Bronchial epithelial cell (primary cell): ENCODE measurements at regions not wholly inside any gene's neighbourhood (a gene's known extent, or its start where the extent isn't known, plus 50 kb on each side); places are given as distances from the start of the nearest gene placed in this dataset.

Source experiments
- DNase-seq: peaks from one replicate; pipeline ENCODE4 v3.0.0-alpha.2; 2010; ENCODE audit warnings: low read depth
- FAIRE-seq: peaks from 2 replicates; lab custom pipeline; 2011; peaks lifted over from hg19 to GRCh38; lab: Jason Lieb, UNC
- H3K27me3 ChIP-seq: 2 replicates; pipeline ENCODE4 v1.5.1; 2011; ENCODE audit warnings: low read length; ENCODE audit not compliant: control insufficient read depth, insufficient read depth
- H3K36me3 ChIP-seq: 2 replicates; pipeline ENCODE4 v1.5.1; 2011; ENCODE audit warnings: low read length; ENCODE audit not compliant: control insufficient read depth, insufficient read depth
- H3K4me3 ChIP-seq: 2 replicates; pipeline ENCODE4 v1.5.1; 2011; ENCODE audit warnings: mild to moderate bottlenecking, low read depth, low read length, control low read depth
- TF ChIP-seq, protein P1 (sequence below): IDR thresholded peaks from 2 replicates; pipeline ENCODE4 v1.5.1; 2011; ENCODE audit warnings: mild to moderate bottlenecking, moderate library complexity, low read length, control low read depth, inconsistent platforms; ENCODE audit not compliant: insufficient read depth, severe bottlenecking

DNA sequence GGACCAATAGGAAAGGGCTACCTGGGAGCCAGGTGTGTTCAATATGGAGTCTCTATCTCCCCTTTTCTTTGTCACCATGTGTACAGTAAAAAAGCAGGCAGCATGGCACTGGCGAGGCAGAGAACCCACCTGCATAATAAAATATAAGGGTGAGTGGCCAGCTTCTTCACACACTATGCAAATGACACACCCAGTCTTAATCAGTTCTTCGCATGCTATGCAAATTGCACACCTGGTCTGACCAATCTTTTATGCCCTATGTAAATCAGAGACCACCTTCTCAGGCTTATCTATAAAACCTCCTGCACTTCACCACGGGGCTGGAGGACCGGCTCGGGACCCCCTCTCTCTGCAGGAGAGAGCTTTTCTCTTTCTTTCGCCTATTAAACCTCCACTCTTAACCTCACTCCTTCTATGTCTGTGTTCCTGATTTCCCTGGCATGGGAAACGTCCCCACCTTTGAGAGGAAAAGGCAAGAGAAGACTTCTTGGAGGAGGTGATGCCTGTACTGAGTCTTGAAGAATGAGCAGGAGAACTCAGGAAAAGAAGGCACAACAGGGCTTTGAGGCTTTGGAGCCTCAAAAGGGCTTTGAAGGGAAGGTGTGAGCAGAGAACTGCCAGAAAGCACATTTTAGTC lies 502.1 kb downstream of the GRIN2A start:
- FAIRE-seq (no peak), DNase-seq (no peak)
- Histone ChIP-seq H3K36me3 (no peaks in the 10 kb centered on the region), H3K27me3 (no peaks in the 10 kb centered on the region), H3K4me3 (no peak overlapping the region)
- TF ChIP-seq, protein P1, sequence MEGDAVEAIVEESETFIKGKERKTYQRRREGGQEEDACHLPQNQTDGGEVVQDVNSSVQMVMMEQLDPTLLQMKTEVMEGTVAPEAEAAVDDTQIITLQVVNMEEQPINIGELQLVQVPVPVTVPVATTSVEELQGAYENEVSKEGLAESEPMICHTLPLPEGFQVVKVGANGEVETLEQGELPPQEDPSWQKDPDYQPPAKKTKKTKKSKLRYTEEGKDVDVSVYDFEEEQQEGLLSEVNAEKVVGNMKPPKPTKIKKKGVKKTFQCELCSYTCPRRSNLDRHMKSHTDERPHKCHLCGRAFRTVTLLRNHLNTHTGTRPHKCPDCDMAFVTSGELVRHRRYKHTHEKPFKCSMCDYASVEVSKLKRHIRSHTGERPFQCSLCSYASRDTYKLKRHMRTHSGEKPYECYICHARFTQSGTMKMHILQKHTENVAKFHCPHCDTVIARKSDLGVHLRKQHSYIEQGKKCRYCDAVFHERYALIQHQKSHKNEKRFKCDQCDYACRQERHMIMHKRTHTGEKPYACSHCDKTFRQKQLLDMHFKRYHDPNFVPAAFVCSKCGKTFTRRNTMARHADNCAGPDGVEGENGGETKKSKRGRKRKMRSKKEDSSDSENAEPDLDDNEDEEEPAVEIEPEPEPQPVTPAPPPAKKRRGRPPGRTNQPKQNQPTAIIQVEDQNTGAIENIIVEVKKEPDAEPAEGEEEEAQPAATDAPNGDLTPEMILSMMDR, result no peak

DNA sequence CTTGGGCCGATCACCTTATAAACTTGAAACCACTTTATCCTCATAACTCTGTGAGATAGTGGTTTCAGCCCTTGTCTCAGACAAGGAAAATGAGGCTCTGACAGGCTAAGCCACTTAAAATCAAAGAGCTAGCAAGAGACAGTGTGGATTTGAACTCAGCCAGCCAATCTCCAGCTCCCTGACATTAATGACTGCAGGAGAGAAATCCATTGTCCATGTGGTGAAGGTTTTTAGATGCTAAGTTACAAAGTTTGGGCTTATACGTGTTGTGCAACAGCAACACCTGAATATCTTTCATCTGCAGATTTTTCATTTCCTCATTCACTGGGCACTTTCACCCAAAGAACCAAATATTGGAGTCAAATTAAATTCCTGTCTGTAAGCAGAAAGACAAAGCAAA lies 501.3 kb downstream of the GRIN2A start:
- TF ChIP-seq, protein P1, result no peak
- Histone ChIP-seq H3K4me3 (no peak overlapping the region), H3K36me3 (no peaks in the 10 kb centered on the region), H3K27me3 (no peaks in the 10 kb centered on the region)
- DNase-seq (no peak), FAIRE-seq (no peak)

DNA sequence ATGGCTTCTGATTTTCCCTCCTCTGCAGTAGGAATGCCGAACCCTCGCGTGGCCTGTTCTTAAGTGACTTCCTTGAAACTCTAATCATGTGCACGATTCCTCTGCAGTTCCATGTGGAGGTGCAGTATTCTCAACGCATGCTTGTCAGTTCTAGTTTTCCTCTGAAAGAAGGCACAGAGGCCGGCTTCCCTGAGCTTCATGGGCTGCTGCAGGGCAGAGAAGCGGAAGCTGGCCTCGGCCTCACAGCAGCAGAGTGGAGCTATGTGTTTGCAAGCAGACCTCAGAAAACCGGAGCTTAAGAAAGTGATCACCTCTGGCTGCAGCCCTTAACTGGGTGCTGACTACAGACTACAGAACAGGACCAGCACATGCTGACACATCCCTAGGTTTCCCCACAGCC lies 500.7 kb downstream of the GRIN2A start:
- H3K4me3 ChIP-seq, result no peak overlapping the region
- TF ChIP-seq, protein P1, result no peak
- H3K27me3 ChIP-seq, result no peaks in the 10 kb centered on the region
- FAIRE-seq (no peak), DNase-seq (no peak)
- H3K36me3 ChIP-seq, result no peaks in the 10 kb centered on the region

DNA sequence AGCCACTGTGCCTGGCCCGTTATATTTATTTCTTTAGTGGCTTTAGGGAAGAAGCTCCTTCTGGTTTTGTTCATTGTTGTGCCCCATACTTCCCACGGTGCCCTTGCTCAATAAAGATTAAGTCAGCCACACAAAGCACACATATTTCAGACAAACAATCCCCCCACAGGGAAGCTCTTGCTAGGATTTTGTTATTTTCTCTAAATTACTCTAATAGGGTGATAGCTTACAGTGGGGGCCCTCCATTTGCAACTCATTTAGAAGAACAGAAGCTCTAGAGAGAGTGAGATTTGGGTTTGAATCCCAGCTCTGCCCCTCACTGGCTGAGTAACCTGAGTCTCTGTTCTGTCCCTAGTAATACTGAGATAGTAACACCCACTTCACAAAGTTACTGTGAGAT lies 499.9 kb downstream of the GRIN2A start:
- no peak overlapping the region for H3K4me3 ChIP-seq
- no peaks in the 10 kb centered on the region for H3K36me3 ChIP-seq
- FAIRE-seq (no peak), DNase-seq (no peak)
- TF ChIP-seq, protein P1, result no peak
- H3K27me3 ChIP-seq, result no peaks in the 10 kb centered on the region

DNA sequence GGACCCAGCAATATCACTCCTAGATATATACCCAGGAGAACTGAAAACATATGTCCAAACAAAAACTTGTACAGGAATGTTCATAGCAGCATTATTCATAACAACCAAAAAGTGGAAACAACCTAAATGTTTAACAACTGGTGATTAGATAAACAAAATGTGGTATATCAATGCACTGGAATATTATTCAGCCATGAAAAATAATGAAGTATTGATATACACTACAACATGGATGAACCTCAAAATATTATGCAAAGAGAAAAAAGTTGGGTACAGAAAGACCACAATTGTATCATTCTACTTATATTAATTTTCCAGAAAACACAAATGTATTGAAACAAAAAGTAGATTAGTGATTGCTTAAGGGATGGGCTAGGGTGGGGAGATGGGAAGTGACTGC lies 498.6 kb downstream of the GRIN2A start:
- H3K4me3 ChIP-seq, result no peak overlapping the region
- FAIRE-seq (no peak), DNase-seq (no peak)
- H3K36me3 ChIP-seq, result no peaks in the 10 kb centered on the region
- TF ChIP-seq, protein P1, result no peak
- H3K27me3 ChIP-seq, result no peaks in the 10 kb centered on the region
